KMS-11 (cell line): ENCODE measurements at regions not wholly inside any gene's neighbourhood (a gene's known extent, or its start where the extent isn't known, plus 50 kb on each side); places are given as distances from the start of the nearest gene placed in this dataset.

Experiments used
- H2AFZ ChIP-seq: fragments of 200-600 bp; sonication (generic); 2 replicates; pipeline ENCODE4 v1.6.1; 2016; ENCODE audit warnings: antibody characterized with exemption, mixed run types, low read depth
- H3K27ac ChIP-seq: fragments of 200-600 bp; sonication (generic); 2 replicates; pipeline ENCODE4 v1.6.1; 2016; ENCODE audit warnings: mild to moderate bottlenecking, mixed run types
- H3K27me3 ChIP-seq: fragments of 200-600 bp; sonication (generic); 2 replicates; pipeline ENCODE4 v1.6.1; 2017; ENCODE audit warnings: mild to moderate bottlenecking, low read depth, mixed run types, moderate library complexity; ENCODE audit not compliant: insufficient read depth
- H3K36me3 ChIP-seq: fragments of 200-600 bp; sonication (generic); 2 replicates; pipeline ENCODE4 v1.6.1; 2017; ENCODE audit warnings: mild to moderate bottlenecking, mixed run types; ENCODE audit not compliant: insufficient read depth
- H3K4me1 ChIP-seq: fragments of 200-600 bp; sonication (generic); 2 replicates; pipeline ENCODE4 v1.6.1; 2016; ENCODE audit warnings: mild to moderate bottlenecking, low read depth, mixed run types; ENCODE audit not compliant: poor library complexity, severe bottlenecking
- H3K4me2 ChIP-seq: fragments of 200-600 bp; sonication (generic); 2 replicates; pipeline ENCODE4 v1.7.0; 2016; ENCODE audit warnings: mild to moderate bottlenecking, mixed run types
- H3K4me3 ChIP-seq: fragments of 200-600 bp; sonication (generic); IDR thresholded peaks from 2 replicates; pipeline ENCODE4 v1.6.1; 2017; ENCODE audit warnings: low read depth, low read length, mixed read lengths; ENCODE audit not compliant: insufficient read depth
- H3K79me2 ChIP-seq: fragments of 200-600 bp; sonication (generic); 2 replicates; pipeline ENCODE4 v1.6.1; 2016; ENCODE audit warnings: low read depth, mixed run types; ENCODE audit not compliant: insufficient read depth
- H3K9ac ChIP-seq: fragments of 200-600 bp; sonication (generic); 2 replicates; pipeline ENCODE4 v1.6.1; 2016; ENCODE audit warnings: mild to moderate bottlenecking, mixed run types
- H4K20me1 ChIP-seq: fragments of 200-600 bp; sonication (generic); 2 replicates; pipeline ENCODE4 v1.6.1; 2016; ENCODE audit warnings: mild to moderate bottlenecking, mixed run types; ENCODE audit not compliant: insufficient read depth
- CTCF ChIP-seq: fragments of 200-600 bp; sonication (generic); conservative IDR thresholded peaks from 2 replicates; pipeline ENCODE4 v1.6.1; 2017; ENCODE audit warnings: low read depth, mild to moderate bottlenecking, antibody characterized with exemption, low read length, moderate library complexity, mixed read lengths

DNA sequence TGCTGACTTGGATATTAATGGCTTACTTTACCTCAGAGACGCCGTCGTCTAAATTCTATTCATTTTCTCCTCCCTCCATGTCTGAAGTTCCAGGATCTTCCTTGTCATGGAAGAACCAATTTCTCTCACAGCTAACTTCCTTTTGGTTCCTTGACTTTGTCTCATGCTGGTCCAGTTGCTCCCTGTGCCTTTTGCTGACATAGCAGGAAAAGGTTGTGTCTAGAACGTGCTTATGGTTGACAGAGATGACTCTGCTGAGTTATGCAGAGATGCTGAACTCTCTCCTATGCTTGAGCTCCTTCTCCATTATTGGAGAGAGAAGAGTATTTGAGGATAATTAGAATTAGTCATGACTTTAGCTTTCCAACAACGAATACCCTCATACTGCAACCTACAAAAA, 1338.9 kb downstream of the MAT2B start:
- Histone ChIP-seq H4K20me1 (no peaks in the 10 kb centered on the region), H3K27ac (no peak overlapping the region), H3K79me2 (no peaks in the 10 kb centered on the region), H3K4me2 (no peak overlapping the region), H3K4me3 (no peak overlapping the region), H3K27me3 (no peaks in the 10 kb centered on the region), H3K9ac (no peak overlapping the region), H3K36me3 (no peaks in the 10 kb centered on the region), H3K4me1 (no peaks in the 10 kb centered on the region), H2AFZ (no peak overlapping the region)
- no peak for TF ChIP-seq CTCF

GRCh38 chr5:164860896-164861295, 1355.5 kb downstream of the MAT2B start:
- Histone ChIP-seq H4K20me1 (no peaks in the 10 kb centered on the region), H3K79me2 (no peaks in the 10 kb centered on the region), H3K4me3 (no peak overlapping the region), H2AFZ (no peak overlapping the region), H3K4me2 (no peak overlapping the region), H3K9ac (no peak overlapping the region), H3K4me1 (no peaks in the 10 kb centered on the region), H3K36me3 (no peaks in the 10 kb centered on the region), H3K27ac (no peak overlapping the region), H3K27me3 (no peaks in the 10 kb centered on the region)
- TF ChIP-seq CTCF = no peak

DNA sequence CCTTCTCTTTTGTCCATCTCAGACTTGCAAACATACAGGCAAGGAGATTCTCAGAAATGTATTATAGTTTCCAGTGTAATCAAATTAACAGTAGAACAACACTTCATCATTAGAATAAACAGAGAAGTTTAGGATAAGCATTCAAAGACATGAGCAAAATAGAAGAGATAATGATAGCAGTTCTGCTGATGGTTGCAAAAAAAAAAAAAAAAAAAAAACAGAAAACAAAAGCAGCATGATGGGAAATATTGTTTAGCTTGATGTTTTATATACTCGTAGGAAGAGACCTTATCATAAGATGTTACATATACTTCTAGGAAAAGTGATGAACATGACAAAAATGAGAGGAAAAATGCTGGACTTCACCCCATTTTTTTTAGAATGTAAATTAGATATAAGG, 1356.2 kb downstream of the MAT2B start:
- Histone ChIP-seq H2AFZ (no peak overlapping the region), H3K9ac (no peak overlapping the region), H3K4me3 (no peak overlapping the region), H3K79me2 (no peaks in the 10 kb centered on the region), H3K4me2 (no peak overlapping the region), H3K4me1 (no peaks in the 10 kb centered on the region), H4K20me1 (no peaks in the 10 kb centered on the region), H3K36me3 (no peaks in the 10 kb centered on the region), H3K27ac (no peak overlapping the region), H3K27me3 (no peaks in the 10 kb centered on the region)
- no peak for TF ChIP-seq CTCF

- Histone ChIP-seq H3K36me3 (no peaks in the 10 kb centered on the region), H3K9ac (no peak overlapping the region), H2AFZ (peak overlapping the region; percentile 14; the same call in 1 of the 2 replicates), H3K4me3 (no peak overlapping the region), H3K27me3 (no peaks in the 10 kb centered on the region), H3K79me2 (no peaks in the 10 kb centered on the region), H4K20me1 (no peaks in the 10 kb centered on the region), H3K4me2 (no peak overlapping the region), H3K27ac (no peak overlapping the region), H3K4me1 (no peaks in the 10 kb centered on the region)
- no peak for TF ChIP-seq CTCF
Measured at GRCh38 chr5:164868761-164869160, 1363.3 kb downstream of the MAT2B start.
